Right lobe of liver (tissue), 6 donors: ENCODE measurements at regions not wholly inside any gene's neighbourhood (a gene's known extent, or its start where the extent isn't known, plus 50 kb on each side); places are given as distances from the start of the nearest gene placed in this dataset.

Source experiments
- ATAC-seq, 4 donors: fragments of 200-7000 bp; cut with Tn5 transposase; one replicate each; pipeline ENCODE4 v1.9.1; 2020; ENCODE audit warnings: mild to moderate bottlenecking in 4 of 4, moderate library complexity in 4 of 4
- DNase-seq, 3 donors: peaks; one replicate each; pipeline ENCODE4 v3.0.0-alpha.2; 2020
- H3K27ac ChIP-seq, 3 donors: fragments of 200-600 bp; one replicate each; pipeline ENCODE4 v1.8.0; 2022
- H3K27me3 ChIP-seq, 2 donors: fragments of 200-600 bp; one replicate each; pipeline ENCODE4 v1.8.0; 2022
- H3K36me3 ChIP-seq, 4 donors: fragments of 200-600 bp; sonication (generic) in 1 of 4; one replicate each; pipeline versions ENCODE4 v1.5.1 to v1.8.0; 2017 to 2022; ENCODE audit warnings: control low read depth in 1 of 4
- H3K4me1 ChIP-seq, 4 donors: fragments of 200-600 bp; sonication (generic) in 1 of 4; one replicate each; pipeline versions ENCODE4 v1.5.1 to v1.8.0; 2017 to 2022; ENCODE audit warnings: control low read depth in 1 of 4
- H3K4me3 ChIP-seq, 3 donors: fragments of 200-600 bp; one replicate each; pipeline ENCODE4 v1.8.0; 2022
- H3K9me3 ChIP-seq, 4 donors: fragments of 200-600 bp; sonication (generic) in 1 of 4; one replicate each; pipeline versions ENCODE4 v1.5.1 to v1.8.0; 2017 to 2022; ENCODE audit warnings: control low read depth in 1 of 4
- CTCF ChIP-seq, 4 donors: fragments of 200-600 bp in 3 of 4; fragments of 450-650 bp in 1 of 4; IDR thresholded peaks; one replicate each; pipeline versions ENCODE4 v1.5.1 to v1.8.0; 2016 to 2022; ENCODE audit warnings: antibody characterized with exemption in 4 of 4, mild to moderate bottlenecking in 2 of 4
- POLR2A ChIP-seq: fragments of 450-650 bp; IDR thresholded peaks from one replicate; pipeline ENCODE4 v1.6.1; 2017; ENCODE audit warnings: antibody characterized with exemption, mild to moderate bottlenecking
- WGBS: methylation state at CpG from one replicate; pipeline ENCODE4 v1.1.6; 2018; ENCODE audit warnings: low coverage, low lambda C conversion rate; ENCODE audit not compliant: insufficient coverage; ENCODE audit errors: missing lambda C conversion rate; 5-methylcytosine and 5-hydroxymethylcytosine counted together
- intact Hi-C, 2 donors: fragments of 100-400 bp; cut with DNase I; formaldehyde crosslinking; loops; one replicate each; pipeline versions ENCODE4 v1.11.2 to v1.14.1; 2022
- donor health status: DM: no; HTN: yes; CAD: no.
- donor health status: DM: no; HTN: no; CAD: no.
- donor health status: DM: no; HTN: no; CAD: no.
- donor health status: DM: no; HTN: yes; CAD: no.
- donor health status: DM: no; HTN: yes; CAD: no.

GRCh38 chrX:140177821-140178220, 212.5 kb upstream of the CXorf66 start:
- DNase-seq, result no peak
- Histone ChIP-seq H3K27ac (no peak overlapping the region), H3K9me3 (no peaks in the 10 kb centered on the region), H3K36me3 (no peaks in the 10 kb centered on the region), H3K27me3 (no peaks in the 10 kb centered on the region), H3K4me1 (no peaks in the 10 kb centered on the region), H3K4me3 (no peak overlapping the region)
- WGBS, result 31% methylated on average over 3 of the region's 3 CpGs
- intact Hi-C loops, result no loop called here
- TF ChIP-seq POLR2A (no peak), CTCF (IDR thresholded peaks at IDR 0.05) (no peak)
- no peak for ATAC-seq

GRCh38 chrX:140172401-140172800, 207.1 kb upstream of the CXorf66 start:
- intact Hi-C loops, result no loop called here
- TF ChIP-seq CTCF (IDR thresholded peaks at IDR 0.05) (no peak), POLR2A (no peak)
- Histone ChIP-seq H3K27ac (no peak overlapping the region), H3K36me3 (no peaks in the 10 kb centered on the region), H3K4me1 (no peaks in the 10 kb centered on the region), H3K4me3 (no peak overlapping the region), H3K27me3 (no peaks in the 10 kb centered on the region), H3K9me3 (no peaks in the 10 kb centered on the region)
- WGBS, result 89% methylated on average over 1 of the region's 2 CpGs
- ATAC-seq (no peak), DNase-seq (no peak)

GRCh38 chrX:140167551-140167950, 202.2 kb upstream of the CXorf66 start:
- no peaks in the 10 kb centered on the region for H3K27me3 ChIP-seq
- DNase-seq (no peak), ATAC-seq (no peak)
- H3K27ac ChIP-seq, result no peak overlapping the region
- WGBS, result 41% methylated on average over 2 of the region's 2 CpGs
- H3K4me3 ChIP-seq, result no peak overlapping the region
- no peaks in the 10 kb centered on the region for H3K9me3 ChIP-seq
- intact Hi-C loops, result no loop called here
- no peaks in the 10 kb centered on the region for H3K36me3 ChIP-seq
- TF ChIP-seq CTCF (IDR thresholded peaks at IDR 0.05) (no peak), POLR2A (no peak)
- no peaks in the 10 kb centered on the region for H3K4me1 ChIP-seq

GRCh38 chrX:140165849-140166248, 200.5 kb upstream of the CXorf66 start:
- Histone ChIP-seq H3K27ac (no peak overlapping the region), H3K4me1 (no peaks in the 10 kb centered on the region), H3K27me3 (no peaks in the 10 kb centered on the region), H3K9me3 (no peaks in the 10 kb centered on the region), H3K4me3 (no peak overlapping the region), H3K36me3 (no peaks in the 10 kb centered on the region)
- TF ChIP-seq POLR2A (no peak), CTCF (IDR thresholded peaks at IDR 0.05) (no peak)
- intact Hi-C loops, result no loop called here
- DNase-seq (no peak), ATAC-seq (no peak)
- 60% methylated on average over 1 of the region's 1 CpG for WGBS

GRCh38 chrX:140164391-140164790, 199.1 kb upstream of the CXorf66 start:
- no peak for DNase-seq
- intact Hi-C loops, result no loop called here
- Histone ChIP-seq H3K9me3 (no peaks in the 10 kb centered on the region), H3K27ac (no peak overlapping the region), H3K4me3 (no peak overlapping the region), H3K27me3 (no peaks in the 10 kb centered on the region), H3K4me1 (no peaks in the 10 kb centered on the region), H3K36me3 (no peaks in the 10 kb centered on the region)
- no peak for ATAC-seq
- TF ChIP-seq POLR2A, result no peak
- TF ChIP-seq CTCF (IDR thresholded peaks at IDR 0.05), result no peak
- whole genome bisulfite sequencing, result 46% methylated on average over 5 of the region's 5 CpGs
